GM12891 (cell line): ENCODE measurements at regions not wholly inside any gene's neighbourhood (a gene's known extent, or its start where the extent isn't known, plus 50 kb on each side); places are given as distances from the start of the nearest gene placed in this dataset.

Experiments used
- POLR2A ChIP-seq: IDR thresholded peaks from 2 replicates; pipeline ENCODE4 v1.6.1; 2011; ENCODE audit warnings: low read depth, low read length, control low read depth
- POLR2AphosphoS5 ChIP-seq: IDR thresholded peaks from 2 replicates; pipeline ENCODE4 v1.6.1; 2011; ENCODE audit warnings: low read depth, low read length, control low read depth
- SPI1 ChIP-seq: IDR thresholded peaks from 2 replicates; pipeline ENCODE4 v1.6.1; 2011; ENCODE audit warnings: low read depth, low read length, control low read depth

GRCh38 chr18:44388329-44388728 lies 292.4 kb upstream of the SETBP1 start:
- TF ChIP-seq POLR2AphosphoS5: no peak
- TF ChIP-seq SPI1: no peak
- TF ChIP-seq POLR2A: no peak
